ENCODE measurements at regions not wholly inside any gene's neighbourhood (a gene's known extent, or its start where the extent isn't known, plus 50 kb on each side); places are given as distances from the start of the nearest gene placed in this dataset.

DNA sequence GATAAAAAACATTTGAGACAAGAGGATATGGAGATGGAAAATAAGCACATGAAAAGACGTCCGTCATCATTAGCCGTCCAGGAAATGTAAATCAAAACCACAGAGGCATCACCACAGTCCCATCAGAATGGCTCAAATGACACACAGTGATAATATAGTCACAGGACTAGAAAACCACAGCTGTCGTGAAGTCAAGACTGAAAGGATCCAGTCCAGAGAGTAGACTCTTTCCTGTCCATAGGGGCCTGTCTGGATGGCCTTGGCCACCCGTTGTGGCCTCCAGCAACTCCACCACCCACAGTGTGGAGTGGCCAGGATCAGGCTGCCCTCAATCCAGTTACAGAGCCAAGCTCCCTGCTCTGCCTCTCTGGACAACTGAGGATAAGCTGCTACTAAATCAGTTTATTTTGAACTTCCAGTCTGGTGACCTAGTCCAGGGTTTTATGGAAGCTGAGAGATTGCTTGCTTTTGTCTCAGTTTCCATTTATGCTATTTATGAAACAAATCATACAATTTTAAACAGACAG lies 60.4 kb downstream of the RHOB start:
- intact Hi-C loops (cut with micrococcal nuclease), result no loop called here
- Histone ChIP-seq H3K4me1 (no peaks in the 10 kb centered on the region), H3K27ac (replicated peaks) (no peak overlapping the region), H3K36me3 (no peaks in the 10 kb centered on the region), H3K9me3 (replicated peaks) (no peaks in the 10 kb centered on the region), H3K27me3 (ENCODE audit: low read depth) (no peaks in the 10 kb centered on the region), H3K4me3 (no peak overlapping the region)
- TF ChIP-seq, protein P1, sequence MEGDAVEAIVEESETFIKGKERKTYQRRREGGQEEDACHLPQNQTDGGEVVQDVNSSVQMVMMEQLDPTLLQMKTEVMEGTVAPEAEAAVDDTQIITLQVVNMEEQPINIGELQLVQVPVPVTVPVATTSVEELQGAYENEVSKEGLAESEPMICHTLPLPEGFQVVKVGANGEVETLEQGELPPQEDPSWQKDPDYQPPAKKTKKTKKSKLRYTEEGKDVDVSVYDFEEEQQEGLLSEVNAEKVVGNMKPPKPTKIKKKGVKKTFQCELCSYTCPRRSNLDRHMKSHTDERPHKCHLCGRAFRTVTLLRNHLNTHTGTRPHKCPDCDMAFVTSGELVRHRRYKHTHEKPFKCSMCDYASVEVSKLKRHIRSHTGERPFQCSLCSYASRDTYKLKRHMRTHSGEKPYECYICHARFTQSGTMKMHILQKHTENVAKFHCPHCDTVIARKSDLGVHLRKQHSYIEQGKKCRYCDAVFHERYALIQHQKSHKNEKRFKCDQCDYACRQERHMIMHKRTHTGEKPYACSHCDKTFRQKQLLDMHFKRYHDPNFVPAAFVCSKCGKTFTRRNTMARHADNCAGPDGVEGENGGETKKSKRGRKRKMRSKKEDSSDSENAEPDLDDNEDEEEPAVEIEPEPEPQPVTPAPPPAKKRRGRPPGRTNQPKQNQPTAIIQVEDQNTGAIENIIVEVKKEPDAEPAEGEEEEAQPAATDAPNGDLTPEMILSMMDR (IDR thresholded peaks at IDR 0.05; ENCODE audit: borderline replicate concordance), result no peak
- DNase-seq, result no peak

DNA sequence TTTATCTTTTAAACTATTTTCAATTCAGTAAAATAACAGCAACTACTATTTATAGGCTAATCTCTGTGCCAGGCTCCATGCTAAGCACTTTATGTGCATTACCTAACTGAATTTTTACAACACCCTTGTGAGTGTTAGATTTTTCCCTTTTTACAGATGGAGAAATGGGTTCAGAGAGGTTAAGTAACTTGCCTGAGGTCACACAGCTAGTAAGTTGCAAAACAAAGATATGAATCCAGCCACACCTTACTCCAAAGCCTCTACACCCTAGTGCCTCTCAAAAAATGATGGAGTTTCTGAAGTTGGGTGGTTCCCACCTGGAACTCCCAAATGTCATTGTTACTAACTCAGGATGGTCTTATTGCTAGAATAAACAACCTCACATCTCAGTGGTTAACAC lies 60.8 kb downstream of the RHOB start:
- no peak for DNase-seq
- H3K27ac ChIP-seq (replicated peaks), result no peak overlapping the region
- H3K4me3 ChIP-seq, result no peak overlapping the region
- H3K27me3 ChIP-seq (ENCODE audit: low read depth), result no peaks in the 10 kb centered on the region
- no peaks in the 10 kb centered on the region for H3K4me1 ChIP-seq
- intact Hi-C loops (cut with micrococcal nuclease), result no loop called here
- TF ChIP-seq, protein P1 (IDR thresholded peaks at IDR 0.05; ENCODE audit: borderline replicate concordance), result no peak
- no peaks in the 10 kb centered on the region for H3K36me3 ChIP-seq
- H3K9me3 ChIP-seq (replicated peaks), result no peaks in the 10 kb centered on the region

DNA sequence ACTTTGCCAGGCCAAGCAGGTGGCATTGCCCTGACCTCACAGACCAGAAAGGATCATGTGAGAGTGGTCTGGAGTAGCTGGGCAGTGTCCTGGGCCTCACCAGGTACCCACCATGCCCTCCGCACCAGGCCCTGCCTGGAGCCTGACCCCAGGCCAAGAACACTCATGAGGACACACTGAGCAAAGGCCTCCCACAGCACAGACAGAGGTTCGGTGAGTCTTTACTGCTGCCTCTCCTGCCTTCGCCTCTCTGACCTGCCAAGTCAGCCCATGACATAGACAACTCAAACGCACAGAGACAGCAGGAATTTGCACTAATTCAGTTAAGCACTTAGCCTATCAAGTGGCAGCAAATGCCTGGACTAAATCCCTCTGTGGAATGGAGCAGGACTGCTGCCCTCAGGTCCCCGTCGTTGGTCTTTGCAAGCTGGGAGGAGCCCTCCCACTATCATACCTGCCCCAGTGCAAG lies 62.5 kb downstream of the RHOB start:
- no peak for DNase-seq
- TF ChIP-seq, protein P1 (IDR thresholded peaks at IDR 0.05; ENCODE audit: borderline replicate concordance), result no peak
- no peaks in the 10 kb centered on the region for H3K27me3 ChIP-seq (ENCODE audit: low read depth)
- no peak overlapping the region for H3K4me3 ChIP-seq
- H3K36me3 ChIP-seq, result no peaks in the 10 kb centered on the region
- no peak overlapping the region for H3K27ac ChIP-seq (replicated peaks)
- no peaks in the 10 kb centered on the region for H3K9me3 ChIP-seq (replicated peaks)
- intact Hi-C loops (cut with micrococcal nuclease), result no loop called here
- H3K4me1 ChIP-seq, result no peaks in the 10 kb centered on the region

DNA sequence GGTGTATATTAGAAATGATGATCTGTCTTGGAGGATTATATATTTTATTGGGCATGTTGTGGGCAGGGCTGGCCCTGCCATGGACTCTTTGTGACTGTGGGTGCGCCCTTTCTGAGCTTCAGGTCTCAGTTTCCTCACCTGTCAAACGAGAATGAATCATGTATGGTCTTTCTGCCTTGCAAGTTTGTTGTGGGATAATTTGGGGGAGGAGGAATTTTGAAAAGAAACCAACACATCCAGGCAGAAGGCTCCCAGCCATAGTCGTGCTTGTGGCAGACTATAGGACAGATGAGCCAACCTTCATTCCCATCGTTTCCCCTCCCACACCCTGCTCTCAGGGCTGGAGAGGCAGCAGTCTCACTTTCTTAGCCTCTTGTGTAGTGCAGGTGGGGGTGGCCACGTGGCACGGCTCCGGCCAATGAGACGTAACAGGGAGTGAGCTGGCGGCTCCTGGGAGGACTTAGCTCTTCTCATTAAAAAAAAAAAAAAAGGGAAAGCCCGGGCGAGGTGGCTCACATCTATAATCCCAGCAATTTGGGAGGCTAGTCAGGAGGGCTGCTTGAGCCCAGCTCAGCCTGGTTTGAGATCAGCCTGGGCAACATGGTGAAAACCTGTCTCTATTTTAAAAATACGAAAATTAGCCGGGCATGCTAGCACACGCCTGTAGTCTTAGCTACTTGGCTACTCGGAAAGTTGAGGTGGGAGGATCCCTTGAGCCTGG lies 63.1 kb downstream of the RHOB start:
- no peak overlapping the region for H3K27ac ChIP-seq (replicated peaks)
- no peak for DNase-seq
- TF ChIP-seq, protein P1 (IDR thresholded peaks at IDR 0.05; ENCODE audit: borderline replicate concordance), result no peak
- H3K27me3 ChIP-seq (ENCODE audit: low read depth), result no peaks in the 10 kb centered on the region
- no peak overlapping the region for H3K4me3 ChIP-seq
- intact Hi-C loops (cut with micrococcal nuclease), result no loop called here
- H3K4me1 ChIP-seq, result no peaks in the 10 kb centered on the region
- no peaks in the 10 kb centered on the region for H3K36me3 ChIP-seq
- H3K9me3 ChIP-seq (replicated peaks), result no peaks in the 10 kb centered on the region

DNA sequence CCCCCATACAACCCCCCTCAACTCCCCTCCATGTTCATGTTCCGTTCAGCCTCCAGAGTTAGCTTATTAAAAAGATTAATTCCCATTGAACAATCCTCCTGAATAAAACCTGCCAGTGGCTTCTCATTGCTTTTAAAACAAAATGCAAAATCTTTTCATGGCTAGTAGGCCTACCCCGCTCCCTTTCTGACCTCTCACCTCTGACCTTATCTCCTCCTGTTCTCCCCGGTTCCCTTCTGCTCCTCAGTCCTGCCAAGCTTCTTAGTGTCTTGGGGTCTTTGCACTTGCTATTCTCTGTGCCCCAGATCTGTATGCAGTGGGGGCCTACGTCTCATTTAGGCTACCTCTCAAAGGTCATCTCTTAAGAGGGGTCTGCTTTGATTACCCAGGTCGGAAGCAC lies 64.3 kb downstream of the RHOB start:
- Histone ChIP-seq H3K36me3 (no peaks in the 10 kb centered on the region), H3K27ac (replicated peaks) (no peak overlapping the region), H3K27me3 (ENCODE audit: low read depth) (no peaks in the 10 kb centered on the region), H3K4me1 (no peaks in the 10 kb centered on the region), H3K9me3 (replicated peaks) (no peaks in the 10 kb centered on the region), H3K4me3 (no peak overlapping the region)
- intact Hi-C loops (cut with micrococcal nuclease), result no loop called here
- TF ChIP-seq, protein P1 (IDR thresholded peaks at IDR 0.05; ENCODE audit: borderline replicate concordance), result no peak
- DNase-seq, result no peak

Data from left ventricle myocardium inferior (tissue), 1 donor.